HL-60 (cell line): ENCODE measurements at regions not wholly inside any gene's neighbourhood (a gene's known extent, or its start where the extent isn't known, plus 50 kb on each side); places are given as distances from the start of the nearest gene placed in this dataset.

ENCODE experiments used
- REST ChIP-seq: IDR thresholded peaks from 2 replicates; pipeline ENCODE4 v1.6.1; 2012; ENCODE audit warnings: low read depth; ENCODE audit not compliant: insufficient replicate concordance
- TF ChIP-seq, protein P1 (sequence below): IDR thresholded peaks from one replicate; pipeline ENCODE4 v1.5.1; 2011; ENCODE audit warnings: low read length, control low read depth, inconsistent platforms; ENCODE audit not compliant: insufficient read depth

DNA sequence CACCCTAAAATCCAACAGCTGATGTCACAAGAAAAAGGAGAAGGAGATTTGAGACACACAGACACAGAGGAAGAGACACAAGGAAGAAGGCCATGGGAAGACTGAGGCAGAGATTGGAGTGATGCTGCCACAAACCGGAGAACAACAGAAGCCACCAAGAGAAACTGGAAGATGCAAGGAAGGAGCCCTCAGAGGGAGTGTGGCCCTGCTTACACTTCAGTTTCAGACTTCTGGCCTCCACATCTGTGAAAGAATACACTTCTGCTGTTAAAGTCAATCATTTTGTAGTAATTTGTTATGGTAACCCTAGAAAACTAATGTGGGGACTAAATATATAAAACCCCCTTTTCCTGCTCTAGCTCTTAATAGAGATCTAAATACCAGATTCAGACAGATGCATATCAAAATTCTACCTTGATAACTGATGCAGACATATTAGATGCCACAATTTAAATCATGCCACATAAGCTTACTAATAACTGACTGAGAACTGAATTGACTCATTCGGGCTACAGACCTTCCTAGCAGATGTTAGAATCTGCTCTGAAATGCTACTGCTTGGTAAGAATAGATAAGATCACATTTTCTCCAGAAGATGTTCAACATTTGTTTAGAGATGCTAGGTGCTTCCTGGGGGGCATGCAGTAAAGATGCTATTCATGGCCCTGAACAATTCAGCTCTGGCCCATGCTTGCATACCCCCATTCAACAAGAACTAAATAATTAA is 113.1 kb upstream of the CCND2 start:
- TF ChIP-seq, protein P1, sequence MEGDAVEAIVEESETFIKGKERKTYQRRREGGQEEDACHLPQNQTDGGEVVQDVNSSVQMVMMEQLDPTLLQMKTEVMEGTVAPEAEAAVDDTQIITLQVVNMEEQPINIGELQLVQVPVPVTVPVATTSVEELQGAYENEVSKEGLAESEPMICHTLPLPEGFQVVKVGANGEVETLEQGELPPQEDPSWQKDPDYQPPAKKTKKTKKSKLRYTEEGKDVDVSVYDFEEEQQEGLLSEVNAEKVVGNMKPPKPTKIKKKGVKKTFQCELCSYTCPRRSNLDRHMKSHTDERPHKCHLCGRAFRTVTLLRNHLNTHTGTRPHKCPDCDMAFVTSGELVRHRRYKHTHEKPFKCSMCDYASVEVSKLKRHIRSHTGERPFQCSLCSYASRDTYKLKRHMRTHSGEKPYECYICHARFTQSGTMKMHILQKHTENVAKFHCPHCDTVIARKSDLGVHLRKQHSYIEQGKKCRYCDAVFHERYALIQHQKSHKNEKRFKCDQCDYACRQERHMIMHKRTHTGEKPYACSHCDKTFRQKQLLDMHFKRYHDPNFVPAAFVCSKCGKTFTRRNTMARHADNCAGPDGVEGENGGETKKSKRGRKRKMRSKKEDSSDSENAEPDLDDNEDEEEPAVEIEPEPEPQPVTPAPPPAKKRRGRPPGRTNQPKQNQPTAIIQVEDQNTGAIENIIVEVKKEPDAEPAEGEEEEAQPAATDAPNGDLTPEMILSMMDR, result no peak
- TF ChIP-seq REST, result no peak
